HG03432 (cell line): ENCODE measurements at regions not wholly inside any gene's neighbourhood (a gene's known extent, or its start where the extent isn't known, plus 50 kb on each side); places are given as distances from the start of the nearest gene placed in this dataset.
"Not testable (repeated sequence)": the region's sequence is repeated elsewhere in the genome, so short reads cannot be mapped to it uniquely, and the experiment has no call there.

Source experiments
- ATAC-seq: cut with Tn5 transposase; IDR thresholded peaks from one replicate; pipeline ENCODE4 v1.9.1; 2021; ENCODE audit warnings: mild to moderate bottlenecking, moderate library complexity; ENCODE audit not compliant: unreplicated experiment

- no peak for ATAC-seq
Observed at GRCh38 chr1:194067772-194068171, 881.4 kb upstream of the B3GALT2 start.

DNA sequence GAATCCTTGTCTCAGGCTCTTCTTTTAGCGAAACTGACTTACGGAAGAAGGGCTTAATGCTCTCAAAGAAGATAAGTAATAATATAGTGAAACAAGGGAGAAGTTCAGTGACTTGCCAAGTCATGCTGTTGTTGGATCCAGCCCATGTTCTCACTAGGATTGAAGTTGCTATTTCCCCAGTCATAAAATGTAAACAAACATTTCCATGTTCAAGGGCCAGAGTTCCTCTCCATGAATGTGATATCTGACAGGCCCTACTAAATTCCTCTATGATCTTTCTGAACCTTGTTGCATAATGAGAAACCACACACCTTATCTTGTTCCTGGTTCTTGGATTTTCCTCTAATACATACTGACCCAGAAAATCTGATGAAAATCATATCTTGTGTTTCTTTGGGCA is 876.5 kb upstream of the B3GALT2 start:
- no peak for ATAC-seq

- ATAC-seq = no peak
Observed at GRCh38 chr1:194062526-194062925, 876.1 kb upstream of the B3GALT2 start.

DNA sequence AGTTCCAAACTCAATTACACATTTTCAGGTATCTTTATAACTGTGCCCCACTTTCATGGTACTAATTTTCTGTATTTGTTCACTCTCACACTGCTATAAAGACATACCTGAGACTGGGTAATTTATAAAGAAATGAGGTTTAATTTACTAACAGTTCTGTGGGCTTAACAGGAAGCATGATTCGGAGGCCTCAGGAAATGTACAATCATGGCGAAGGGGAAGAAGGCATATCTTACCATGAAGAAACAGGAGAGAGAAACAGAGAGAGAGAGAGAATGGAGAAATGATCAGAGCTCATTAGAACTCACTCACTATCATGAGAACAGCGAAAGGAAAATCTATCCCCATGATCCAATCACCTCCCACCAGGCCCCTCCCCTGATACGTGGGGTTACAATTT is 874.1 kb upstream of the B3GALT2 start:
- no peak for ATAC-seq

DNA sequence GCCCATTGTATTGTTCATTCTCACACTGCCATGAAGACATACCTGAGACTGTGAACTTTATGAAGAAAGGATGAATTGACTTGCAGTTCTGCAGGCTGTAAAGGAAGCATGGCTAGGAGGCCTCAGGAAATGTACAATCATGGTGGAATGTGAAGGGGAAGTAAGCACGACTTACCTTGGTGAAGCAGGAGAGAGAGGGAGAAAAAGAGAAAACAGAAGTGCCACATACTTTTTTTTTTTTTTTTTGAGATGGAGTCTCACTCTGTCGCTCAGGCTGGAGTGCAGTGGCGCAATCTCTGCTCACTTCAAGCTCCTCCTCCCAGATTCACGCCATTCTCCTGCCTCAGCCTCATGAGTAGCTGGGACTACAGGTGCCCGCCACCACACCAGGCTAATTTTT is 871.9 kb upstream of the B3GALT2 start:
- ATAC-seq = not testable (repeated sequence)

DNA sequence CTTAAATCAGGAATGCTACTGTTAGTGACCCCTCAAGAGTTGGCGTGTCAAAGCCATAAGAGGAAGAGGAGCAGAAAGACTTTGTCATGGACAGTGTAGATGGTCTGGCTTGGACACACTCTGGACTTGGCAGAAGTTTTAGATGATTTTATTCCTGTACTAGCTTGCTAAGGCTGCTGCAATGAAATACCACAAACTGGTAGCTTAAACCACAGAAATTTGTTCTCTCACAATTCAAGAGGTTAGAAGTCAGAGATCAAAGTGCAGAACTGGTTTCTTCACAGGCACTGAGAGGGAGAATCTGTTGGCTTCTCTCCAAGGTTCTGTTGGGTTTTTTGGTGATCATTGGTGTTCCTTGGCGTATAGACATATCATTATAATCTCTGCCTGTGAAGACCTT is 869.8 kb upstream of the B3GALT2 start:
- no peak for ATAC-seq

- ATAC-seq = no peak
Observed at GRCh38 chr1:194055536-194055935, 869.1 kb upstream of the B3GALT2 start.

DNA sequence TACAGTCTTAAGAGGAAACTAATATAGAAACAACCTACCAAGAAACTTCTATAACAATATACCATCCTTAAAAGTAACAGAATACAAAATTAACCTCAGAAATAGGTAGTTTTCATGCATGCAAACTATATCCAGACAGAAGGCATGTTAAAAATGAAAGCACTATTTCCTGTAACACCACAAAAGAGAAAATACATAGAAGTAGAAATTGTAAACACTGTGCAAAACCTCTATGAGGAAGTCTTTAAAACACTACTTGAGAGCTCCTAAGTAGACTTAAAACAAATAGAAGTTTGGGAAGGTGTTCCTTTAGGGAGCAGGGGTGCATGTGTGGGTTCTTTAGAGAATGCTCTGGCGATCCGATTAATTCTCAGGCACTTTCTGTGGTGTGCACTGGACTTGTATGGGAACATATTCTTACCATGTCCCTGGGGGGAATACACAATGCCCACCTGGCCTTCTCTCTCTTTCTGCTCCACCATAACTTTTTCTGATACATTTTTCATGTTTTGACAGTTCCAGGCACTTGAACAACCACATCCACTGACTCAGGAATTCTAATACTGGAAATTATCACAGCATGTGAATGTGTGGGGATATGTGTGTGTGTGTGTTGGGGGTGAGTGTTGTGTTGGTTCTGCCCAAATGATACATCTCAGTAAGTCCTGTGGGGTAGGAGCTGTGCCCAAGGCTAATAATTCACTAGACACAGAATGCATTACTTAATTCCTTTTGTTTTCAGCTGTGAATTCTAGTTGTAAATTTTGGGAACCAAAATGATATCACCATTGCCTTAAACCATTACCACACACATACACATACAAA is 866.3 kb upstream of the B3GALT2 start:
- ATAC-seq = peak; percentile 65

DNA sequence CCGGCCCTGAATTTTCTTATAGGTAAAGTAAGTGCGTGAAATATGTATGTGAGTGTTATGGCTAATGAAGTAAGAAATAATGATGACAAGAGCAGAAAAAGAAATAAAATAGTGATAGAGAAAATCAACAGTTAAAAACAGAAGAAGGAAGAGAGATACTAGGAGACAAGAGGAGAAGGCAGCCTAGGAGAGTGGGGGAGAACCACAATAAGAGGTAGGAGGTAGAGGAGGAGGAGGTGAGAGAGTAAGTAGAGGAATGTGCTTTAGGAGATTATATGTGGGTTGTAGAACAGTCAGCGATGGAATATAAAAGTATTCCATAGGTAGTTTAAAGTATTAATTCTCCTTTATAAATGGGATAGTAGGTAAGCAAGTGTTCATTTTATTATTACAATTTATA is 861.5 kb upstream of the B3GALT2 start:
- ATAC-seq = no peak

DNA sequence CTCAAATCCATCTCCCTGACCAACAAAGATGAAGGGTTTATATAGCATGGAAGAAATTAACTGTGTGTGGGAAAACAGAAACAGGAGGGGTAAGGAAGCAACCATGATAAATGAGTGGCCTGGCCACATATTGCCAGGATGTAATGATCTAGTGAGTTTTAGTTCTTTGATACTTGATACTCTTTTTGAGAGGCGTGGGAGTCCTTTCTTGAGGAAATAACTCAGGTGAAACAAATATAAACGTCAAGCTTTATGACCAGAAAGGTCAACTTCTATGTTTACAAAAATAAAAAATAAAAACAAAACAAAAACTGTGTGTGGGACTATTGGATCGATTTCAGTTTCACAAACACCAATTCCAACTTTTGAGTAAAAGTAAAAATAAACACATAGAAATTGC is 860.8 kb upstream of the B3GALT2 start:
- ATAC-seq = no peak

- no peak for ATAC-seq
Observed at GRCh38 chr1:194045416-194045815, 859.0 kb upstream of the B3GALT2 start.

- ATAC-seq = no peak
Observed at GRCh38 chr1:194044892-194045291, 858.5 kb upstream of the B3GALT2 start.

DNA sequence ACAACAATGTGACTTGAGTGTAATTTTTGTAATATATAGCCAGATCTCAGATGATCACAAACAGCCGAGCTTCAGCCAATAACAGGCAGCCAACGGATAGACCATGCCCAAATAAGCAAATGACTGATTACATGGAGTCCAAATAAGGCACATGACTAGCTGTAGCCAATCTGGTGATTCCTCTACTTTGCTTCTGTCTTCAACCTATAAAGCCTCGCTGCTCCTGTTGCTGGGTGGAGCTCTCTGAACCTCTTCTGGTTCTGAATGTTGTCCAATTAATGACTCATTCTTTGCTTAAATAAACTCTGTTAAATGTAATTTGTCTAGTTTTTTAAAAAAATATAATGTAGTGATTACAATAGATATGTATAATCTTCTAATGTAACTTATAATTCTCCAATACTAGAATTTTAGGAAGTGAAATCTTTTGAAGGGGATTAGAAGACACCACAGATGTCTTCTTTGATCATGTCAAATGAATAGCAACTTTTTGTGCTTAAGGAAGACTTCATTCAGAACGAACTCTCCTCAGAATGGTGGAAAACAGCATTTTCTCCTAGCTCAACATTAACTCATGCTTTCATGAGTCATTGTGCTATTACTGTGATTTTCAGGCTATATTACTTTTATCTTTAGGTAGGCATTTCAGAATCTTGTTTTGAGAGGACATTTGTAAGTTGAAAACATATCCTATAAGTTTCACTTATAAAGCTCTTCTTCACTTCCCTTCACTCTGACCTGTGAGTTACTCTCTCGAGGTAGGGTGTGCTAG is 857.8 kb upstream of the B3GALT2 start:
- ATAC-seq = peak; percentile 45

DNA sequence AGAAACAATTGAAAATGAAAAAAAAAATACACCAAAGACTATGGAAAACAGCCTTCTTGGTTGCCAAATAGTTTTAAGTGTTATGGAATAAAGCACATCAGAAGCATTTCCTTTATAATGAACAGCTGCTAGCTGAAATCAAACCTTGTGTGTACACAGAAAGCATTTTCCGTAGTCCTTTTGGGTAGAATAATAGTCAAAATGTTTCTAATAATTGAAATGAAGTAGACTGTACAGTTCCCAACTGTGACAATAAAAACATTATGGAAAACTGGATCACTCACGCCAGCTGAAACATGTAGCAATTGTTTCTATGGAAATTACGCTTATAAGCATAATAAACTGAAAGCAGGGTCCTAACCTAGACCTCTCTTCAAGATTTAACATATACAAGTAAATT is 856.3 kb upstream of the B3GALT2 start:
- ATAC-seq = no peak

- no peak for ATAC-seq
Observed at GRCh38 chr1:194040496-194040895, 854.1 kb upstream of the B3GALT2 start.

- ATAC-seq = no peak
Observed at GRCh38 chr1:194039578-194039977, 853.2 kb upstream of the B3GALT2 start.

DNA sequence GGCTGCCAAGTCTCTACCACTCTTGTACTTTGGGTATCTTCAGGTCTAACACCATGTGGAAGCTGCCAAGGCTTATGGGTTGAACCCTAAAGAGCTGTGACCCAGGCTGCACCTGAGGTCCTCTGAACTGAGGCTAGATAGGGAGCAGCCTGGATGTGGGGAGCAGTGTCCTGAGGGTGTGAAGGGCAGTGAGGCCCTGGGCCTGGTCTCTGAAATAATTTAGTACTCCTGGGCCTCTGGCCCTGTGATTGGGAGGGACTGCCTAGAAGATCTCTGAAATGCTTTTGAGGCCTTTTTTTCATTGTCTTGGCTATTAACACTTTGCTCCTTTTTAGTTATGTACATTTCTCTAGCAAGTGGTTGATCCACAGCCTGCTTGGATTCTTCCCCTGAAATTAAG is 847.2 kb upstream of the B3GALT2 start:
- no peak for ATAC-seq

- no peak for ATAC-seq
Observed at GRCh38 chr1:194028002-194028401, 841.6 kb upstream of the B3GALT2 start.

GRCh38 chr1:194026422-194026821 is 840.0 kb upstream of the B3GALT2 start:
- ATAC-seq = no peak

DNA sequence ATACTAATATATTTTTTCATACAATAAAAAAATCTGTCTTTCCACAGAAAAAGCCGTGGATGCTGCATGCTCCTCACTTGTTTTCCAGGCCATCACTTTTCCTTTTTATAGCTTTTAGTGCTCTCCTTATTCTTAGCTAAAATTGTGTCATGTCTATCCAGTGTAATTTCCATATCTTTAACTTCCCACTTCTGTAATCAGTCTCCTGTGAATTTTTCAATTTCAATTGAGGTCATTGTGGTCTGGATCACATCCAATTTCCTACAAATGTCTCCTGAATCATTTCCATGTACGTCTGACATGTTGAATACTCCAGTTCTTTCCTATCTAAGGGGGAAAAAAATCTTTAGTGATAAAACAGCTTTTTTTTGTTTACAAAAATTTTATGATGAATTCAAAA is 838.2 kb upstream of the B3GALT2 start:
- ATAC-seq = no peak

DNA sequence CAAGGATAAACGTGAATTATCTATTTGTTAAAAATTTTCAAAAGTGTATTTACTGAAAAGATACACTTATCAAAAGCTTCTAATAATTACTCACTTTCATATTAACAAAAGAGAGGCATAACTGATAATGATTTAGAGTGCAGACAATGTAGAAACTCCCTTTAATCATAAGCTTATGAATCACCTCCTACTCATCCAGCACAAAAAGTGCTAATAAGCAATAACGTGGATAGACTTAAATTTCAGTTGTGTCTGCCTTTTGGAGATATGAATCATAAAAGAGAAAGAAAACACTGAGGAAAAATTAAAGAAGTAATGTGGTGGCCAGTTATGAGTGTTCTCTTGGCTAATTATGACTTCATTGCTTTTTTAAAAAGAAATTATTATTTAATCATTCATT is 827.6 kb upstream of the B3GALT2 start:
- no peak for ATAC-seq

DNA sequence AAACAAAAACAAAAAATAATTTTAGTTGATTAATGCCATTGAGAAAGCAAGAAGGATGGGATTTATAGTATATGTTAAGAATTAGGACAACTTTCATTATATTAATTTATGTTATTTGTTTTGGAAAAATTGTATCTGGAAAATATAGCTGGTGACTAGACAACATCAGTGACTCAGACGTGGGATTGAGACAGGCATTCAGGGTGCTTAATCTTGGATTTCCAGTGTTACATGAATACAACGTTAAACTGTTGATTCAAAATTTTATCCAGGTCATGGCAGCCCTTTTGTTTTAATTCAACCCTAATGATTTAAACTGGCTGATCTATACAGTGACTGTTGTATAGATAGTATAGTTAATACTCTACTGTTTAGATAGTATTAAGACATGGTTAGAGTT is 827.1 kb upstream of the B3GALT2 start:
- ATAC-seq = no peak
